Brain microvascular endothelial cell (primary cell): ENCODE measurements at regions not wholly inside any gene's neighbourhood (a gene's known extent, or its start where the extent isn't known, plus 50 kb on each side); places are given as distances from the start of the nearest gene placed in this dataset.

ENCODE experiments used
- DNase-seq: peaks from one replicate; pipeline ENCODE4 v3.0.0-alpha.2; 2020
- H3K27ac ChIP-seq: fragments of 250-450 bp; sonication (Bioruptor Pico); 2 replicates; pipeline ENCODE4 v1.5.1; 2020; ENCODE audit warnings: mild to moderate bottlenecking, moderate library complexity
- H3K27me3 ChIP-seq: fragments of 250-450 bp; sonication (Bioruptor Pico); replicated peaks from 2 replicates; pipeline ENCODE4 v1.5.1; 2020; ENCODE audit warnings: mild to moderate bottlenecking
- H3K36me3 ChIP-seq: fragments of 250-450 bp; sonication (Bioruptor Pico); replicated peaks from 2 replicates; pipeline ENCODE4 v1.5.1; 2020; ENCODE audit warnings: mild to moderate bottlenecking
- H3K4me3 ChIP-seq: 2 replicates; pipeline ENCODE4 v1.5.1; 2011; ENCODE audit warnings: low read depth, mild to moderate bottlenecking, control low read depth, low read length, moderate library complexity
- CTCF ChIP-seq: IDR thresholded peaks from 2 replicates; pipeline ENCODE4 v1.5.1; 2011; ENCODE audit warnings: low read depth, mild to moderate bottlenecking, moderate library complexity, low read length, control low read depth, inconsistent platforms; ENCODE audit errors: missing control alignments
- in situ Hi-C: cut with HindIII; loops from 2 replicates; pipeline ENCODE4 v1.10.0; 2017; ENCODE audit warnings: low sequenced_read_pairs, low pct_ligation_motif_present

- Histone ChIP-seq H3K27me3 (no peaks in the 10 kb centered on the region), H3K27ac (no peak overlapping the region), H3K36me3 (no peaks in the 10 kb centered on the region), H3K4me3 (no peak overlapping the region)
- no peak for DNase-seq
- TF ChIP-seq CTCF = no peak
- in situ Hi-C loops = no loop called here
Observed at GRCh38 chr13:76709851-76710250, 176.4 kb downstream of the KCTD12 start.

GRCh38 chr13:76708138-76708688 lies 178.0 kb downstream of the KCTD12 start:
- no peak overlapping the region for H3K27ac ChIP-seq
- H3K27me3 ChIP-seq = no peaks in the 10 kb centered on the region
- no peak overlapping the region for H3K4me3 ChIP-seq
- no peak for TF ChIP-seq CTCF
- no peak for DNase-seq
- in situ Hi-C loops = no loop called here
- no peaks in the 10 kb centered on the region for H3K36me3 ChIP-seq

DNA sequence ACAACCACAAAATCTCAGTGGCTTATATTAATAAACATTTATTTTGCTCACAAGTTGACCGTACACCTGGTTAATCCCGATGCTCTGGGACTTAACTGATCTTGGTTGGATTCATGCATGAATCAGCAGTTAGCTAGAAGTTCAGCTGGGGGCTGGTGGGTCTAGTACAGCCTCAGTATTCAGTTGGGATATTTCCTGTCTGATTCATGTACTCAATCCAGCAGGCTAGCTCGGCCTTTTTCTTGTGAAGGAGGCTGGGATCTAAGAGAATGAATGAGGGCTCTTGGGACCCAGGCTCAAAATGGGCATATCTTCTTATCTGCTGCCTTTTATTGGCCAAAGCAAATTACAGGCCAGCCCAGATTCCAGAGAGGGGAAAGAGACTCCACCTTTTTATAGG lies 178.8 kb downstream of the KCTD12 start:
- no peak overlapping the region for H3K27ac ChIP-seq
- H3K4me3 ChIP-seq = no peak overlapping the region
- H3K27me3 ChIP-seq = no peaks in the 10 kb centered on the region
- peak; percentile 70 for DNase-seq
- H3K36me3 ChIP-seq = no peaks in the 10 kb centered on the region
- TF ChIP-seq CTCF = no peak
- in situ Hi-C loops = no loop called here

DNA sequence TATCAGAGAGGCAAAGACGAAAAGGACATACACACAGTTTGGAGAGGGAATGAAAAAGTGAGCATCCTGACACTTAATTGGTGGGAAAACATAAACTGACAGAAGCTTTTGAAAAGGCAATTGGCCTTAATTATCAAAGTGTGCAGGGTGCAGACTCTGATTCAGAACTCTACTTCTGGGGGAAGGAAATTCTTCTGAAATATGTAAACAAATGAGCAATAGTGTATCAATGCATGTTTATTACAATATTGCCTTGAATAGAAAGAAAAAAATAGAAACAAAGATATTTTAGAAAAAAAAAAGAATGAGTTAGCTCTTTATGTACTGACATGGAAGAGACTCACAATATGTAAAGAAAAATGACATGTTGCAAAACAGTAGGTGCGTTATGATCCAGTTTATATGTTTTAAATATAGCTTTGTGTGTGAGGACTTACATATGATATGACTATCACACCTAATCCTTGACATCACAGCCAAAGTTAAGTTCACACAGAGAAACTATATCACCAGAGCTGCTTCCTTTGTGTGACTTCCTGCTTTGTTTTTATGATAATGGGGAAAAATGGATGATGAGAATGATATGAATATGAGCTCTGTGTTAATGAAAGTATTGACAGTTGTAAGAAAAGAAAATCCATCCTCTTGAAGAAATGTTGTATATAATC lies 182.4 kb downstream of the KCTD12 start:
- no peak overlapping the region for H3K27ac ChIP-seq
- no peak for DNase-seq

DNA sequence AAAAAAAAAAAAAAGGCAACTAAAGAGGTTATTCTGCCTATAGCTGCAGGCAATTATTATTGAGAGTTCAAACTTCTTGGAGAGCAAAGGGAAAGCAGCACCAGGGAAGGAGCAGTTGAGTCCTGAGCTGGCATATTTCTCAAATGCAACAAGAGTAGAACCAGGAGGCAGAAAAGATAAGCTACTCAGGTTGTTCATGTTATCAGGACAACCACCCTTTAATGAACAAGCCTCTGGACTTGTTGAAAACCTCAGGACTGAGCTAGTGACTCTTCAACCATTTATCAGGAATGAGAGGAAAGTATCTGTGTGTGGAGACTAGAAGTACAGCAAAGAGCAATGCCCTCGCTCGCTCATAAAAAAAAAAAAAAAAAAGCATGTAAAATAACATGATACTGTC lies 183.0 kb downstream of the KCTD12 start:
- DNase-seq = no peak
- TF ChIP-seq CTCF = no peak
- Histone ChIP-seq H3K27ac (no peak overlapping the region), H3K27me3 (no peaks in the 10 kb centered on the region), H3K36me3 (no peaks in the 10 kb centered on the region), H3K4me3 (no peak overlapping the region)
- in situ Hi-C loops = no loop called here

More for the DNA sequence above, 182.4 kb downstream of the KCTD12 start:
- H3K27me3 ChIP-seq = no peaks in the 10 kb centered on the region
- H3K36me3 ChIP-seq = no peaks in the 10 kb centered on the region
- in situ Hi-C loops = no loop called here
- H3K4me3 ChIP-seq = no peak overlapping the region
- TF ChIP-seq CTCF = no peak

GRCh38 chr13:76697288-76697687 lies 188.9 kb downstream of the KCTD12 start:
- in situ Hi-C loops = no loop called here
- no peak overlapping the region for H3K4me3 ChIP-seq
- no peaks in the 10 kb centered on the region for H3K36me3 ChIP-seq
- H3K27ac ChIP-seq = no peak overlapping the region
- no peak for TF ChIP-seq CTCF
- no peaks in the 10 kb centered on the region for H3K27me3 ChIP-seq
- DNase-seq = no peak
